Heart right ventricle (tissue), 16 donors: ENCODE measurements at regions not wholly inside any gene's neighbourhood (a gene's known extent, or its start where the extent isn't known, plus 50 kb on each side); places are given as distances from the start of the nearest gene placed in this dataset.

ENCODE experiments used
- ATAC-seq, 8 donors: fragments of 200-7000 bp; cut with Tn5 transposase; one replicate each; pipeline ENCODE4 v1.9.1; 2020; ENCODE audit warnings: mild to moderate bottlenecking in 8 of 8, moderate library complexity in 8 of 8, moderate number of reproducible peaks in 1 of 8
- DNase-seq, 2 donors: peaks; one replicate each; pipeline ENCODE4 v3.0.0-alpha.2; 2020
- H3K27ac ChIP-seq, 10 donors: fragments of 200-600 bp; sonication (generic) in 2 of 10; one replicate each; pipeline versions ENCODE4 v1.5.0 to v1.8.0; 2020 to 2022; ENCODE audit warnings: mild to moderate bottlenecking in 3 of 10
- H3K27me3 ChIP-seq, 7 donors: fragments of 200-600 bp; one replicate each; pipeline ENCODE4 v1.8.0; 2021 to 2022; ENCODE audit warnings: mild to moderate bottlenecking in 2 of 7
- H3K36me3 ChIP-seq, 9 donors: fragments of 200-600 bp; sonication (generic) in 1 of 9; one replicate each; pipeline versions ENCODE4 v1.5.0 to v1.8.0; 2020 to 2022; ENCODE audit warnings: mild to moderate bottlenecking in 2 of 9
- H3K4me1 ChIP-seq, 9 donors: fragments of 200-600 bp; sonication (generic) in 1 of 9; one replicate each; pipeline versions ENCODE4 v1.5.0 to v1.8.0; 2020 to 2022; ENCODE audit warnings: mild to moderate bottlenecking in 4 of 9
- H3K4me3 ChIP-seq, 10 donors: fragments of 200-600 bp; sonication (generic) in 2 of 10; one replicate each; pipeline versions ENCODE4 v1.5.0 to v1.8.0; 2020 to 2022; ENCODE audit warnings: mild to moderate bottlenecking in 7 of 10, moderate library complexity in 2 of 10
- H3K9me3 ChIP-seq, 11 donors: fragments of 200-600 bp in 10 of 11; sonication (generic) in 2 of 11; one replicate each; pipeline versions ENCODE4 v1.5.0 to v1.8.0; 2013 to 2022; ENCODE audit warnings: mild to moderate bottlenecking in 2 of 11, control low read depth in 1 of 11, moderate library complexity in 1 of 11
- CTCF ChIP-seq, 9 donors: fragments of 200-600 bp; sonication (generic) in 2 of 9; IDR thresholded peaks; one replicate each; pipeline versions ENCODE4 v1.5.0 to v1.8.0; 2021 to 2022; ENCODE audit warnings: antibody characterized with exemption in 9 of 9, mild to moderate bottlenecking in 5 of 9, moderate library complexity in 1 of 9
- WGBS, 2 donors: extraction: QIAGEN DNeasy Blood & Tissue Kit; methylation state at CpG; one replicate each; pipeline ENCODE4 v1.1.7; 2013; ENCODE audit warnings: inconsistent platforms in 1 of 2; 5-methylcytosine and 5-hydroxymethylcytosine counted together
- intact Hi-C, 10 donors: fragments of 100-400 bp; cut with DNase I; formaldehyde crosslinking; loops; one replicate each; pipeline versions ENCODE4 v1.11.1 to v1.14.2; 2022
- donor health status: Arrhythmogenic right ventricular cardiomyopathy.
- donor health status: ischemic (EF 13 %, LVEDD 7.1; RV severe dilation, severe dysfunction).
- donor health status: healthy with polysubstance abuse.
- donor health status: DM: no; HTN: yes; CAD: no.
- donor health status: DM: no; HTN: no; CAD: no.
- donor health status: ischemic (EF 25% LVEDD 6.9; RV normal size, moderate dysfunction).
- donor health status: ischemic (EF 25% LVEDD 5.7; RV mildly dilated, moderate dysfunction).
- donor health status: healthy.
- donor health status: DM: yes; HTN: yes; CAD: no.
- donor health status: Ischemic cardiomyopathy.
- donor health status: ischemic (EF 35%, LVEDD 5.7; RV mildly dilated, moderate dysfunction).
- donor health status: nonischemic (EF 11% LVEDD 7.7; RV severe dilation, severe dysfunction).
- donor health status: DM: yes; HTN: yes; CAD: no.
- donor health status: PGD.
- donor health status: ischemic (EF 29% LVEDD 5.4; RV normal size, mild dysfunction).
- donor health status: nonischemic (EF 23%, LVEDD 6.1; RV moderate dilation, normal function).

- Histone ChIP-seq H3K4me1 (no peaks in the 10 kb centered on the region), H3K27me3 (no peaks in the 10 kb centered on the region), H3K27ac (no peak overlapping the region), H3K36me3 (no peaks in the 10 kb centered on the region), H3K9me3 (no peaks in the 10 kb centered on the region), H3K4me3 (no peak overlapping the region)
- DNase-seq (no peak), ATAC-seq (no peak)
- WGBS, 2 donors = 77 to 82% methylated on average over 4 of the region's 4 CpGs
- no peak for TF ChIP-seq CTCF (IDR thresholded peaks at IDR 0.05)
- intact Hi-C loops = no loop called here
Observed at GRCh38 chr2:123870881-123871276, 154.2 kb upstream of the CNTNAP5 start.

GRCh38 chr2:123890148-123890547, 134.9 kb upstream of the CNTNAP5 start:
- no peak overlapping the region for H3K4me3 ChIP-seq
- H3K36me3 ChIP-seq = no peaks in the 10 kb centered on the region
- peaks cover 0 to 45% (median 21%) of the 10 kb centered on the region in 11 donors for H3K9me3 ChIP-seq
- ATAC-seq = no peak
- whole genome bisulfite sequencing, 2 donors = 90 to 97% methylated on average over 3 of the region's 3 CpGs
- intact Hi-C loops = no loop called here
- no peak for DNase-seq
- no peak for TF ChIP-seq CTCF (IDR thresholded peaks at IDR 0.05)
- H3K27me3 ChIP-seq = no peaks in the 10 kb centered on the region
- H3K27ac ChIP-seq = no peak overlapping the region
- H3K4me1 ChIP-seq = no peaks in the 10 kb centered on the region

GRCh38 chr2:123894167-123894566, 130.9 kb upstream of the CNTNAP5 start:
- intact Hi-C loops = no loop called here
- no peak for TF ChIP-seq CTCF (IDR thresholded peaks at IDR 0.05)
- Histone ChIP-seq H3K36me3 (no peaks in the 10 kb centered on the region), H3K27ac (no peak overlapping the region), H3K4me1 (no peaks in the 10 kb centered on the region), H3K9me3 (peaks cover 0 to 56% (median 21%) of the 10 kb centered on the region in 11 donors), H3K4me3 (no peak overlapping the region), H3K27me3 (no peaks in the 10 kb centered on the region)
- DNase-seq = no peak
- no peak for ATAC-seq
- 68 to 71% methylated on average over 1 of the region's 1 CpG for WGBS, 2 donors

- no peak for ATAC-seq
- Histone ChIP-seq H3K4me1 (no peaks in the 10 kb centered on the region), H3K4me3 (no peak overlapping the region), H3K27ac (no peak overlapping the region), H3K9me3 (peaks cover 0 to 59% (median 9%) of the 10 kb centered on the region in 11 donors), H3K36me3 (no peaks in the 10 kb centered on the region), H3K27me3 (no peaks in the 10 kb centered on the region)
- DNase-seq = no peak
- intact Hi-C loops = no loop called here
- TF ChIP-seq CTCF (IDR thresholded peaks at IDR 0.05) = no peak
- WGBS, 2 donors = 61 to 74% methylated on average over 2 of the region's 2 CpGs
Observed at GRCh38 chr2:123895651-123896050, 129.4 kb upstream of the CNTNAP5 start.

- no peak for ATAC-seq
- no peak for DNase-seq
- Histone ChIP-seq H3K4me1 (no peaks in the 10 kb centered on the region), H3K36me3 (no peaks in the 10 kb centered on the region), H3K9me3 (peaks cover 0 to 55% (median 7%) of the 10 kb centered on the region in 11 donors), H3K27ac (no peak overlapping the region), H3K4me3 (no peak overlapping the region), H3K27me3 (no peaks in the 10 kb centered on the region)
- WGBS, 2 donors = 77 to 83% methylated on average over 3 of the region's 3 CpGs
- intact Hi-C loops = no loop called here
- TF ChIP-seq CTCF (IDR thresholded peaks at IDR 0.05) = no peak
Observed at GRCh38 chr2:123901256-123901655, 123.8 kb upstream of the CNTNAP5 start.
